Stimulated activated CD4-positive, alpha-beta T cell treated with anti-CD3 and anti-CD28 coated beads, TNF-alpha, amount 100 ng/mL, for 1 hour (primary cell): ENCODE measurements at regions not wholly inside any gene's neighbourhood (a gene's known extent, or its start where the extent isn't known, plus 50 kb on each side); places are given as distances from the start of the nearest gene placed in this dataset.
"Not testable (repeated sequence)": the region's sequence is repeated elsewhere in the genome, so short reads cannot be mapped to it uniquely, and the experiment has no call there.

Source experiments
- DNase-seq, 3 donors: peaks; one replicate each; pipeline ENCODE4 v3.0.0-alpha.2; 2020; ENCODE audit warnings: low read depth in 3 of 3, low spot score in 1 of 3

- no peak for DNase-seq
These were observed 95.0 kb downstream of the FAM53A start for GRCh38 chr4:1589098-1589497.

GRCh38 chr4:1588306-1588705 is 95.8 kb downstream of the FAM53A start:
- no peak for DNase-seq

- no peak for DNase-seq
These were observed 99.6 kb downstream of the FAM53A start for GRCh38 chr4:1584498-1584897.

GRCh38 chr4:1583859-1584258 is 100.3 kb downstream of the FAM53A start:
- no peak for DNase-seq

- DNase-seq: no peak
These were observed 100.9 kb downstream of the FAM53A start for GRCh38 chr4:1583051-1583785.

GRCh38 chr4:1582227-1582626 is 101.9 kb downstream of the FAM53A start:
- DNase-seq: no peak

GRCh38 chr4:1581164-1581894 is 102.8 kb downstream of the FAM53A start:
- DNase-seq: peak; percentile 67 to 78 (median 72)

- not testable (repeated sequence) for DNase-seq
These were observed 103.5 kb downstream of the FAM53A start for GRCh38 chr4:1580692-1581012.

DNA sequence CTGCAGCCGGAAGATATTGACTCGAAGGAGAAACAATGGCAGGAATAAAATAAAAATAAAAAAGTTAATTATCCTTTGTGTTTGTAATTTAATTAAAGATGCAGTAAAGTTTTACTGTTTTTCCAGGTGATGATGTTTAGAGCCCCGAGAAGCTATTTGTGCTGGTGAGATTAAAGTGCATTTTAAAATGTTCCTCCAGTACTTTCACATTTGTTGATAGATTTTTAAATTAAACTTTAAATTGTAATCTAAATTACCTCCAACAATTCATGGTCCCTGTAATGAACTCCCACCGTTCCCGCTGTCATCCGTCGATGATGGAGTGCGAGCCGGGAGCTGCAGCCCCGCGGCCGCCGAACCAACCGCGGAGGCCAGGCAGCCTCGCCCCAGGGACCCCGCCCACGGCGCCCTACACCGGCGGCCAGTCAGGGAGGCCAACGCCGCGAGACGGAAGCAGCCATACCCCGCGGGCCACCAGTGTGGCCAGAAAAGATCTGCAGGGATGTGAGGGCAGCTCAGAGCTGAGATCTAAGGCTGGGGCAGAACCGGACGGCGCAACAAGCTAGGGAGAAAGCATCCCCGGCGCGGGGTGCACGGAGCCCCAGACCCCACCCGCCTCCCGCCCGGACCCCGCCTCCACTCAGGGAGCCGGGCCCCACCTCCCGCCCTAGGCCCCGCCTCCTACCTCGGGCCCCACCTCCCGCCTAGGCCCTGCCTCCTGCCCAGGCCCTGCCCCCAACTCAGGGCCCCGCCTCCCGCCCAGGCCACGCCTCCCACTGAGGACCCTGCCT is 104.0 kb downstream of the FAM53A start:
- peak; percentile 88 to 89 (median 89) for DNase-seq

- peak; percentile 31 to 68 (median 42) for DNase-seq
These were observed 104.9 kb downstream of the FAM53A start for GRCh38 chr4:1579001-1579900.

DNA sequence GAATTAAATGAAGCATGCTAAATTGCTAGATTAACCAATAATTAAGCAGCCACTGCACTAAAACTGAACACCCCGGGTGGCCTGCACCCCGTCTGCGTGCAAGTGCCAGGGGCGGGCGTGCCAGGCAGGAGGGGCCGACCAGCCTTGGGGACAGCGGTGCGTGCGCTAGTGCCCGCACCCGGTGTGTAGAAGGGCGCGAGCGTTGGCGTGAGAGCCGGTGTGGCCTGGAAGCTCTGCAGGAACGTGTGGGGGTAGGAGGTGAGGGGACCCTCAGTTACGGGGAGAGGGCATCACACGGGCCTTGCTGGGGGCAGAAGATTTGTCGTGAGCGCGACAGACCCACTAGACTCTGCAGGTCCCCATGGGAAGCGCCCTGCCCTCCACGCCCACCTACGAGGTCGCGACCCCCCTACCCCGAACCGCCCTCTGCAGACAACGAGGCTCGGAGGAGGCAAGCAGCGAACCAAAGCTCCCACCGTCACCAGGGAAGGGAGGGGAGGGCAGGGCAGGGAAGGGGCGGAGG is 105.8 kb downstream of the FAM53A start:
- DNase-seq: no peak

DNA sequence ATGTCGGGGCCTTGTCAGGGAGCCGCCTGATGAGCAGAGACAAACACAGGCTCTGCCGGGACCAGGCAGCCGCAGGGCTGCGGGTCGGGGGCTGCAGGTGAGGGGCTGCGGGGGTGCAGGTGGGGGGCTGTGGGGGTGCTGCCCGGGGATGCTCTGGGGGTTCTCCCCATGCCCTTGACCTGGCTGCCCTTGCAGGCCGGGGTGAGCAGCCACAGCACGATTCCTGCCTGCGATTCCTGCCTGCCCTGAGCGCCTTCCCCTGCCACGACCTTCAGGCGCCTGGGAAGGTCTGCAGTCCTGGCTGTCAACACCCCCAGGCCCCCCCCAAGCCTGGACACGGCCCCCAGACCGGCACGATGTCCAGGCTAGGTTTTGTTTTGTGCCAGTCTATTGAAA is 106.3 kb downstream of the FAM53A start:
- DNase-seq: no peak

- no peak for DNase-seq
These were observed 106.9 kb downstream of the FAM53A start for GRCh38 chr4:1576961-1577821.

DNA sequence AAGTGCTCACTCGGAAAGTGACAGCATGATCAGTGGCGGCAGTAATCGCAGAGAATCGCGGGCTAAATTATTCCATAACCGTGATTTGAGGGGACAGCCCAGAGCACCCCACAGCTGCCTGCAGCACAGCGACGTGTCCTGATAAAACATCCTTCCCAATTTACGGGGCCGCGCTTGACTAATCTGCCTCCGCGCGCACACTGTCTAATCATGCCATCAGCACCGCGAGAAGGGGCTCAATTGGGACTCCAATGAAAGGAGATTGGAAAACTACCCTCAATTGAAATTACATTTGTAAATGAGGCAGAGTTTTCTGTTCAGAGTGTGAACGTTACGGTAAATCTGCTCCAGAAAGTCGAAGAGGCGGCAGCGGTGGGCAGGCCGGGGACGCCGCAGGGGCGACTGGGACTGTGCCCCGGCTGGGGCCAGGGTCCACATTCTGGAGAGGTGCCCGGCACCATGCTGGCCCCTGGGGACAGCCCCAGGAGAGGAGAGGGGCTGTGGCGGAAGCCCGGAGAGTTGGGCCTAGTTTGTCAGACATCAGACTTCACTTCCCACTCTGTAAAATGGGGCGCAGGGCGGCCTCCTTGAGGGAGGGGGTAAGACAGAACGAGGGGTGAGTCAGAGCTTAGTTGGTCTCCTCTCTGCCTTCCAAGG is 107.7 kb downstream of the FAM53A start:
- DNase-seq: no peak

DNA sequence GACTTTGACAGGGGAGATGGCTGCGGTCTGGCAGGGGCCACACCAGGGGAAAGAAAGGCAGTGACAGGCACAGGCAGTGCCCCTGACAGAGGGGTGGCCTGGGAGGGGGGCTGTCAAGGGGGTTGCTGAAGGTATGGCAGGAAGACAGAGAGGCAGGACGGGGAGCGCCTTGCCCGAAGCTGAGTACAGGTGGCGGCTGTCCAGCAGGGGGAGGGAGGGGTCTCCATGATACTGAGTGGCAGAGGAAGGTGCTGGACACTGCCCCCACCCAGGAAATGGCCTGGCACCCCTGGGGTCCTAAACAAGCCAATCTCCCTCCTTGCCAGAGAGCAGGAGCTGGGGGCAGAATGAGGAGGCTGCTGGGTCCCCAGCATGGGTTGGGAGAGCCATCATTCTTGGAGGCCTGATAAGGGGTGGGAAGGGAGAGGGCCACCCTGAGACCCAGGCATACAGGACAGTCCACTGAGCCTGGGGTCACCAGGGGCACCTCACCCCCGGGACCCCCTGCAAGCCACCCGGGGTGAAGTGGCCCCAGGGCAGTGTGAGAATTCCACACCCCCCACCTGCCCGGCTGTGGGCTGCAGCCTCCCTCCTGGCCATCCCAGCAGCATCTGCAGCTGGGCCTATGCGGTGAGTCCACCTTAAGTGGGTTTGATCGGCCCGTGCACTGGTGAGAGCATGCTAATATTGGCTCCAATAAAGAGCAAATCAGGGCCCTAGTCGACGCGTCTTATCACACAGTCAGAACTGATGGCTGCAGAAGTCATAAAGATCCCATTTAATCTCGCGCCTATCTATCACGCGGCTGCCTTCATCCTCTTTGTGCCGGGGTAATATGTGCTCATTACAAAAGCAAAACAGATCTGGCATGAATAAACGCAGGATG is 108.5 kb downstream of the FAM53A start:
- DNase-seq: no peak

- no peak for DNase-seq
These were observed 109.3 kb downstream of the FAM53A start for GRCh38 chr4:1574601-1575417.

DNA sequence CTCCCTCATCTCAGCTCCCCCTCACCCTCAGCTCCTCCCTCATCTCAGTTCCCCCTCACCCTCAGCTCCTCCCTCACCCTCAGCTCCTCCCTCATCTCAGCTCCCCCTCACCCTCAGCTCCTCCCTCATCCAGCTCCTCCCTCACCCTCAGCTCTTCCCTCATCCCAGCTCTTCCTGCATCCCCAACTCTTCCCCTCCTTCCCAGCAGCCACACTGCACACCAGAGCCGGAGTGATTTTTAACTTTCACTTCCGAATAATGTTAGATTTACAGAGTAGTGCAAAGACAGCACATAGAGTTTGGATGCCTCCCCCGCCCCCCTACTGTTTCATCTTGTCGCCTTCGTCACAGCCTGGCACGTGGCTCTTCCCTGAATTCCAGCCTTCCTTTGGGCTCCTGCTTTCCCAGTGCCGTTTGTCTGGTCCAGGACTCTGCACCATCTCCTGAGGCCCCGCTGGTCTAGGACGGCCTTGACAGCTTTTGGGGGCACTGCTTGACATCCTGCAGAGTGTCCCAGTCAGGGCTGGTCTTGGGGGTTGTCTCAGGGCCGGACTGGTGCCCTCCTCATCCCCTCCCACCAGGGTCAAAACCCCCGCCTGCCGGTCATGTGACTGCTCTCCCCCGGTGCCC is 110.2 kb downstream of the FAM53A start:
- no peak for DNase-seq
